T1000 (cell line): ENCODE measurements at regions not wholly inside any gene's neighbourhood (a gene's known extent, or its start where the extent isn't known, plus 50 kb on each side); places are given as distances from the start of the nearest gene placed in this dataset.
"Not testable (repeated sequence)": the region's sequence is repeated elsewhere in the genome, so short reads cannot be mapped to it uniquely, and the experiment has no call there.

Source experiments
- DNase-seq: peaks from one replicate; lab custom pipeline; 2025; ENCODE audit warnings: mixed read lengths; lab: John Stamatoyannopoulos, UW

DNA sequence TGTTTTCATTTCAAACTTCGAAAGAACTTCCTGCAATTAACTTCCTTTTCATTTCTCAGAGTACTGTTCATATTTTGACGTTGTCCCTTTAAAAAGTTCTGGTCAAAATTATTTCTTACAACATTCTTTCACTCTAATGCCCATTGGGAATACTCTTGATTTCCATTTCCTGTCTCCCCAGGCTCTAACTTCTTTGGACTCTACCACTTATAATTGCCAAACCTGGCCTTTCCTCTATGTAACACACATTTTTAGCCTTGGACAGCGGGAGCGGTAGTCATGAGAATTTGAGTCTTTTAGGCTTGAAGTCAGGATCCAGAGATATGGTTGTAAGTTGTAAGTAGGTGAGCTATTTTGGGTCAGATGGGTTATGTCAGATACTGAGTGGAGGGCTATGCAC lies 163.5 kb upstream of the SPRY2 start:
- DNase-seq: no peak

DNA sequence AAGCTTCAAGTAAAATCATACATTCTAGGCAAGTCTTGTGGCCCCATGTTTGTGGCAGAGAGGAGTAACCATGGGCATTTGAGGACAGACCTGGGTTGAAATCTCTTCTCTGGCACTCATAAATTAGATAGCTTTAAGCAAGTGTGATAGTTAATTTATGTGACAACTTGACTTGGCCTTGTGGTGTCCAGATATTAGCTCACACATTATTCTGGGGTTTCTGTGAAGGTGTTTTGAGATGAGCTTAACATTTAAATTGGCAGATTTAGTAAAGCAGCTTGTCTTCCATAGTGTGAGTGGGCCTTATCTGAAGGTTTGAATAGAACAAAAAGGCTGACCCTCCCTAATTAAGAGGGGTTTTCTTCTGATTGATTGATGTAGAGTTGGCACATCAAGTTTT lies 161.4 kb upstream of the SPRY2 start:
- no peak for DNase-seq

DNA sequence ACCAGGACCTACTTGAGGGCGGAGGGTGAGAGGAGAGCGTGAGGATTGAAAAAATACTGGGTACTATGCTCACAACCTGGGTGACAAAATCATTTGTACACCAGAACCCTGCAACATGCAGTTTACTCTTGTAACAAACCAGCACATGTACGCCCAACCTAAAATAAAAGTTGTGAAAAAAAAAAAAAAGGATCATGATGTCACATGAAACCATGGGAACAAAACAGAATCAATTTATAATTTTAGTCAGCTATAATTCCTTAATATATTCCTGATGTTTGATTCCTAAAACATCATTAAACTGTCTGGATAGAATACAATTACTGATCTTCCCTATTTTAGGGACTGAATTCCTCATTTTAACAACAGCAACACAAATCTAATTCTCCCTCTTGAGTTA lies 160.6 kb upstream of the SPRY2 start:
- no peak for DNase-seq

DNA sequence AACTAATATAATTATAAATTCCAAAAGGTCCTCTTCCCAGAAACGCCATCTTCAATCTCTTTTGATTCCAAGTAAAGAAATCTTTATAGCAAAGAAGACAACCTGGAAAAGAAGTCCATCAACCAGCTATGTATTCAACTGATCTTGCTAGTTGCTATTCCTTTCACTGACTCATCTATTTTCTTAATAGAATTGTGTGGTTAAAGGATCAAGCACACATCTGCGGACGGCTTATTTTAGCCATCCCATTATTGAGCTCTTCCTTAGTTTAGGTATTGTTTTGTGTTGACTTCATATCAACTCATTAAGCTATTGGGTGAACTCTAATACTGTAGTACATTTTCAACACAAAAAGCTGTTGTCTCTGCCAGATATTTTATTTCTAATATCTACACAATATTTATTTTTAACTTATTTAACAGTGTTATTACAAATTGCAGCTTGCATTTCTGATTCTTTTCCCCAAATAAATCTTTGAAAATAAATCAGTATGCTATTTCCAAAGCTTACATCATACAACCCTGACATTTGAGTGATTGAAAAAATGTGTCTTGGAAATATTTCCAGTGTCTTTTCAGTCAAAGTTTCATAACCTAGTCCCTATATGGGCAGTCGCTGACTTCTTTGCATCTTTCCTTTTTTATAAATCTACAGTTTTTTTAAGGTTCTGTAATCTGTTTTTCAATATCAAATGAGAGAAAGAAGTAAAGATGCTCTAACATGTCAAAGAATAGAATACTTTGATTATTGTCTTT lies 158.8 kb upstream of the SPRY2 start:
- no peak for DNase-seq

DNA sequence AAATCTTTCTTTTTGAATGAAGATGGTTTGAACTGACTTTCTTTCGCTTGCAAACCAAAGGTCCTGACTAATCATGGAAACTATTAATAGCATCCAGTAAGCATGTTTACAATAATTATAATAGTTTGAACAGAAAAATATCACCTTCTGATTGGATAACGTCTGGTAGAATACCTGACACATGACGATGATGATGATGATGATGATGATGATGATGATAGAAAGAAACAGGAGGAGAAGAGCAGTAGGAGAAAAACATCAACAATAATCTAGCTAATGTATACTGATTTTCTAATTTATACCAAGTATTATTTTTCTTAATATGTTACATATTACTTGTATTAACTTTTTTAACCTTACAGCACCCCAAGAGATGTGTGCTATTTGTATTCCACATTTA lies 157.5 kb upstream of the SPRY2 start:
- no peak for DNase-seq

DNA sequence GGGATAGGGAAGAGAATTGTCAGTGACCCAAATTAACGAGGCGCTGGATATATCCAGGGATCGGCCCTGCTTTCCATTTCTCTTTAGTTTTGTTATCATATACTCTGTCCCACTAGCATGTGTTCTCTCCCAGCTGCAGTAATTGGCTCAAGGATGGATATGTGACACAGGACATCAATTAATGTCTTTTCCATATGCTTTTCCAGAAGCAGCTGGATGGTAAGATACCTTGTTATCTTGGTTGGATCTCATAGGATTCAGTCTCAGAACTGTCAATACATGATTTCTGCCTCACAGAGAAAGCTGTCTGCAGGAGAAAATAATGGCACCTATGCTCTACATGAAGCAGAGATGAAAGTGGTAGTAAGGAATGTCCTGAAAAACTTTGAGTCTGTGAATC lies 157.1 kb upstream of the SPRY2 start:
- DNase-seq: no peak

DNA sequence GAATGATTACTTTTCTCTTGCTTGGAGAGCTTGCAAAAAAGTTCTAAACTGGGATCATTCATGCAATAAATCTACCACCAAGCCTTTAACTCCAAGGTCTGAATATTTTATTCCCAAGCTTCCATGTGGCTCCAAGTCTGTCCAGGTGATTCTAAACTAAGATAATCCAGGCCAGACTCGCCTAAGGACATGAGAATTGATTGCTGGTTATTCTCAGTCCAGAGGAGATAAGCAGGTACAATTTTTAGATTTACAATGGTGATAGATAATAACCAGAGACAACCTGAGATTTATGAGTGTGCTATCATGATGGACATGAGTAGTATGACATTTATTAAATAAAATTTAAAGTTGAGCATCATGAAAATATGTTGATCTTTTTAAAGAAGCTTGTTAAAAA lies 156.5 kb upstream of the SPRY2 start:
- no peak for DNase-seq

DNA sequence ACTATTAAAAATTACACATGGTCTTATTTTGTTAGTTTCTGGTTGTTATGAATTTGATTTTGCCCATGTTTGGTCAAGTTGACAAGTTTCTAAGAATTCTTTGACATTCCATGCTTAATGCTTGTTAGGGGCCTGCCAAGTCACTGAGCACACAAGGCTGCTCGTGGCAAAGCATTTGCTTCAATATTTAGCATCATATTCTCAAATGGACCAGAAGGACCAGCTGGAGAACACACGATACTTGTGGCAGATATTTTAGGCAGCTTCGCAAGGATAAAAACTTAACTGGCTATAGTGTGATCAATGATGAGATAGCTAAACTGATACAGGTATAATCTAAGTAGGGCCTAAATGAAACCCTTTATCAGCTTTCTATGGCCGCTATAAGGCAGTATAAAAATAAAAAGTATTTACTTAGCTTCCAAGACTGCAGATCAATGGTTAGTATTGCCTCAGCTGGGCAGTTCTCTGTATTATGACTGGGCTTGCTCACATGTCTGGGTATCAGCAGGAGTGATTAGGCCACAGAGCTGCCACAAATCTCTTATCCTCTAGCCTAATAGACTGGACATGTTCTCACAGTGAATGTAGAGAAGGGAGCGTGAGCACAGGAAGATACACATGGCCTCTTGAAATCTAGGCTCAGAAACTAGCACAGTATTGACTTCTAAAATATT lies 155.9 kb upstream of the SPRY2 start:
- DNase-seq: no peak

DNA sequence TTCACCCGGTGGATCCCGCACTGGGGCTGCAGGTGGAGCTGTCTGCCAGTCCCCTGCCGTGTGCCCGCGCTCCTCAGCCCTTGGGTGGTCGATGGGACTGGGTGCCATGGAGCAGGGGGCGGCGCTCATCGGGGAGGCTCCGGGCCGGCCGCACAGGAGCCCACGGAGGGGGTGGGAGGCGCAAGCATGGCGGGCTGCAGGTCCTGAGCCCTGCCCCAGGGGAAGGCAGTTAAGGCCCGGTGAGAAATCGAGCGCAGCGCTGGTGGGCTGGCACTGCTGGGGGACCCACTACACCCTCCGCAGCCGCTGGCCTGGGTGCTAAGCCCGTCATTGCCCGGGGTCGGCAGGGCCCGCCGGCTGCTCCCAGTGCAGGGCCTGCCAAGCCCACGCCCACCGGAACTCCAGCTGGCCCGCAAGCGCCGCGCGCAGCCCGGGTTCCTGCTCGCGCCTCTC lies 149.6 kb upstream of the SPRY2 start:
- not testable (repeated sequence) for DNase-seq

DNA sequence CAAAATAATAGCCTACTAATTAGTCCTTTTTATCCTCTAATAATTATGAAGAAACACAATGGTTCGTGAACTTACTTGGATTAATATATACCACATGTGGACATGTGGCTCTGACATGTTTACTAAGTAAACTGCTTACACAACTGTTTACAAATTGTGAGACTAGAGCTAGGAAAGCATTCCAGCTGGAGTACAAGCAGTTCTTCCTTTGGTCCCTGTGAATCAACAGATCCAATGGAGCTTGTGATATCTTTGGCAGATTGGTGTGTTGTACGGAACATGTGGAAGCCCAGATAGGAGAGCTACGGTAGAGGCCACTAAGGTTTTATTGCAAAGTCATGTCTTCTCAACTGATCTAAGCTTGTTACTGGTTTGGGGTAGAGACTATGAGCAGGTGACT lies 145.5 kb upstream of the SPRY2 start:
- no peak for DNase-seq

DNA sequence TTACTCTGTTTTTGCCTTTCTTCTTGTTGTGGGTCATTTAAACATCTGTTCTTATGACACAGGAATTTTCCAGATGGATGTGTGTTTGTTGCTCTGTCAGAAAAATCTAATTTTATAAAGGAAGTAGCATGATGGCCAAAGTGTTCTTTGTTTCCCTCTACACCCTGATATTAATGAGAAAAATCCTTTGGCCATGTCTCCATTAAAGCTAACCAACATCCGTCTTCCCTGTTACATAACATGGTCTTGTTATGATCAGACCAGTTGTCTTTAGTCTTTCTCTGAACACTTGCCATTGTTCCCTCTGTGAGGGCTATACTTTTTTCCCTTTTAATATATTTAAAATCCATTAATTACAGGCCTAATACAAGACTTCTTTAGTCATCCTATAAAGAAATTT lies 142.2 kb upstream of the SPRY2 start:
- DNase-seq: no peak

DNA sequence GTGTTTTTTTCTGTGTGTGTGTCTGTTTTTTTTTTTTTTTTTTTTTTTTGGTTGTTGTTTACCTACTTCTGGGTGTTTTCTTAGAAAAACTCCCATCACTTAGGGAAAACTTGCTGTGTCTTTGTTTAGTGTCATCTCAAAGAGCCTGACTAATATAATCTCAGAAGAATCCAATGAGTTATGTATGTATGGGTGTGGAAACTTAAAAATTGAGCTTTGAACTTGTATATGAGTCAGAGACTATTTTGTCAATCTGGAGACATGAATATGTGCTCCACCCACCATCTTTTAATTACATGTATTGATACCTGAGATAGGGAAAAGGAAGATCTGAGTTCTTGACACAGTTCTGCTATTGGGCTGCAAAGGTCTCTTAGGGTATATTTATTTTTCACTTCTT lies 140.7 kb upstream of the SPRY2 start:
- no peak for DNase-seq

DNA sequence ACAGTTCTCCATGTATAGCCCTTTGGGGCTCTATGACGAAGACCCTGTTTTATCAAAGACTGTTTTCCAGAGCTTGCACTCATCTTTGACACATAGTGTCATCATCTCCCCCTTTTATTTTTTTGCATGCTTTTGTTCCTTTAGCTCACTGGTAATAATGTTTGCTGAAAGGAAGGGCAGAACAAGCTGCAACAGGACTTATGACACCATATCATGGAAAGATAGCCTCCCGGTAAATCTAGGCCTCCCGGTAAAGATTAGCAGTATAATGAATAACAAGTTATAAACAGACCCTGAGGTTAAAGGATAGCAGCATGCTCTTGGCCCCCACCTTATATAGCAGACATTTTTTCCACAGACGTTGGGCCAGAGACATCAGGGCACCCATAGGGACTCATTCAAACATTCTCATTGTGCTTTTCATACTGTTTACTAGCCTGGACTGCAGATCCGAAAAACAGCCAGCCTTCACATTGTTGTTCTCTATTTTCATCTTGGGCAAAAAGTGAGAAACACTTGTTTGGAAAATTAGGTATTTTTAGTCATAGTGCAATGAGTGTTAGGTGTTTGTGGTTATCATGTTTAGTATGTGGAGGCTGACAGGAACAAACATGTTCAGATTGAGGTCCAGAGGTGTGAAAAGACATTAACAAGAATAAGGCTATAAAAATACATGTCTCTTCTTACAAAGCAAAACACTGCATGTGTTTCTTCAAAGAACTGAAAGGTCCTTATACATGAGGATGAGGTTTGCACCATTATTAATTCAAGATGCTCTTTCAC lies 136.9 kb upstream of the SPRY2 start:
- DNase-seq: no peak

DNA sequence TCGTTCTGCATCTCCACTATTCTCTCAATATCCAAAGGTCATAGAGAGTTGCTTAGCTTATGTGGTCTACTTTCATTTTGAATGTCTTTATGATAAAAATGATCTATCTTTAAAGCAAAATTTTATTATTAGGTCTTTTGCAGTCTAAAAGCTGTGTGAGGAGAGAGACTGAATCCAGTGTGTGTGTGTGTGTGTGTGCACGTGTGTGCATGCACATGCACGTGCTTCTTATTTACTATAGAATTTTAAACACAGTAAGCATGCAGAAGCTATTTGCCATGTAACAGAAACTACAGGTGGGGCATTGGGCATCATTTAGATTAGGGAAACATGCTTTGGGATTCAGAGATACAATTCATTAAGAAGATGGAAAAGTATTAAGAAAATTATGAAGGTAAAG lies 136.0 kb upstream of the SPRY2 start:
- no peak for DNase-seq

DNA sequence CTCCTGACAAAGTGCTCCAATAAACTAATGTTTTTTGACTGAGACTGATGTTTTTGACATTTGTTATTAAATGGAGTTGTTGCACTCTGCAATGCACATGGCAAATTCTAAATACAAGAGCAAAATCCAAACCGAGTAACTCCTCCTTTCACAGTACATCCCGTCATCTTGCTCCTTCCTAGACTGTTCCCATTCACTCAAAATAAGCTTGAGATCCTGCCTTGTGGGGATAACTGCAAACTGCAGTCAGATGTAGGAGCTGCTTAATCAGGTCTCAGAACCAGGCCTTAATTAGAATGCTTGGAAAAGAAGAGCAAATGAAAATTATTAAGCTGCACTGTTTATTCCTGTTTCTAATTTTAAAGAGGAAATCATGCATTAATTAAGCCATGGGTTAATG lies 134.8 kb upstream of the SPRY2 start:
- DNase-seq: no peak

DNA sequence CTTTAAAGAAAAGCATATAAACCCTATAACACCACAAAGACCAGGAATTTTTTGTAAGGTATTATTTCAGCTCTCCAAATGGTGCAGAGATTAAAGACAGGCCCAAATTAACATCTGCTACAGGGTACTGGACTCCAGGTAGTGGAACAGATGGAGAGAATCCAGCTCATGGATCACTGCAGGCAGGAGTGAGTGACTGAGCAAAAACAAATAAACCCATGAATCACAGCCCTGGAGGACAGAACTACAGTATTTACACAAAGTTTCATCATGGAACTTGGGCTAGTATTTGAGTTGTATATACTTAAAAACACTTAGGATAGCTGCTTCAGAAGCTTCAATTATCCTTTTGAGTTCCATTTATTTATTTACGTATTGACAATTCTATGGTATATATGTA lies 132.8 kb upstream of the SPRY2 start:
- DNase-seq: no peak

DNA sequence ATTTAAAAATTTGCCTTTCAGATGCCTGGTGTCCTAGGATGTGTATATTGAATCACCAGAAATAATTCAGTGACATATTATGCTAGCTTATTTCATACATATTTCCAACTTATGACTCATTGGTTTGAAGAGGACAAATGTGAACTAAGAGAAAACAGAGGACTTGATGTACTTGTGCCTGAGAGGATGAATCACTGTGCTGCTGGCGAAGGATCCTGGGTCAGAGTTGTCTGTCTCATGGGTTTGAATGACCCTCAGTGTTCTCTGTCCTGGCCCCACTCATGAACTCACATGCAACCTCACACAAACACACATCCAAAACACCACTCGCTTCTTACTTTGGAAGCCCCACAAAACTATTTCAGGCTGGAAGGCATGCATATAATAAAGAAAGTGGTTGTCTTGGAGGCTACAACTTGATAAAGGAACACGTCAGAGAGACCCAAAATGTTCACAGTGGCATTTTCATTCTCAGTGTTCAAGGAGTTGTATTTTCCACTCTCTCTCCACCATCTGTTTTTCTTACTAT lies 129.0 kb upstream of the SPRY2 start:
- DNase-seq: no peak

DNA sequence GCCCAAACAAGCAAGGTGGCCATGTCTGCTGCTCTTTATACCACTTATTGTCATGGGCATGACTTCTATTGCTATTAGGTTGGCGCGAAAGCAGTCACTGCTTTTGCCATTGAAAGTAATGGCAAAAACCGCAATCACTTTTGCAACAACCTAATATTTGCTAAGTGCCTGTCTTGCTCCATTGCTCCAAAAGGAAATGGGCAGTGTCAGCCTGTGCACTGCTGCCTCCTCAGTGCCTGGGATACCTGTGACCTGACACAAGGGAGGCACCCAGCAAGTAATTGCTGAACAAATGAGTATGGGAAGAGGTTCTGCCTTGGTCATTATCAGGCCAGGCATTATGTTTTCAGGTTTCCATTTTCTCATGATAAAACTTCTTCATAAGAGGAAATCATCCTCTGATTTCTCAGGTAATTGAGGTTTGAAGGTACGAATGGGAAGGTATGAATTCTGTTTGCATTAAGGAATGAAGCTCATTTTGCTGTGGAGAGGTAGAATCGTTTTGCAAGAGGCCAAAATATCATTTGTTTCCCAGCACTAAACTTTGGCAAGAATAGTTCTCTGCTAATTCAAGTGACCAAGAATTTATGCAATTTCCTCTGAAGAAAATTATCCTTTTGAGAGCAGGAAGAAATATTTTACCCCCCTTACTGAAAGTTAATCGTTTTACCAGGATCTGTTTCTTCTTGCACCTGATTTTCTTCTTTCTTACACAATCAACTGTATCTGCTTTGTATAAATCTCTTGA lies 128.4 kb upstream of the SPRY2 start:
- DNase-seq: no peak

DNA sequence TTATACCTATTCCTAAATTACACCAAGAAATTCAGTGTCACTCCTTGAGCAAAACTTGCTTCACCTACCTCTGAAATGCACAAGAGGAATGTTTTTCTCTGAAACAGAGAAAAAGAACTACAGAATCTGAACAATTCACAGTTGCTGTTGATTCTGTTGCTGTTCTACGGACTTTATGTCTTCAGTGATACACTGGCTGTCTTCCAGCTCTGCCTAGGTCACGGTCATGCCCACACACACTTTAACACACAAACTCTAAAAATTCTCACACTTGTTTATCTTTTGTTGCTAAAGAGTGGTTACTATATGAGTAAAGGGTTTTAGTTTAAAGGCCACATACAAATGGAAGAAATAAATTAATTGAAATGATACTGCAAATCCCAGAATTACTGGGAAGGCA lies 124.4 kb upstream of the SPRY2 start:
- no peak for DNase-seq

DNA sequence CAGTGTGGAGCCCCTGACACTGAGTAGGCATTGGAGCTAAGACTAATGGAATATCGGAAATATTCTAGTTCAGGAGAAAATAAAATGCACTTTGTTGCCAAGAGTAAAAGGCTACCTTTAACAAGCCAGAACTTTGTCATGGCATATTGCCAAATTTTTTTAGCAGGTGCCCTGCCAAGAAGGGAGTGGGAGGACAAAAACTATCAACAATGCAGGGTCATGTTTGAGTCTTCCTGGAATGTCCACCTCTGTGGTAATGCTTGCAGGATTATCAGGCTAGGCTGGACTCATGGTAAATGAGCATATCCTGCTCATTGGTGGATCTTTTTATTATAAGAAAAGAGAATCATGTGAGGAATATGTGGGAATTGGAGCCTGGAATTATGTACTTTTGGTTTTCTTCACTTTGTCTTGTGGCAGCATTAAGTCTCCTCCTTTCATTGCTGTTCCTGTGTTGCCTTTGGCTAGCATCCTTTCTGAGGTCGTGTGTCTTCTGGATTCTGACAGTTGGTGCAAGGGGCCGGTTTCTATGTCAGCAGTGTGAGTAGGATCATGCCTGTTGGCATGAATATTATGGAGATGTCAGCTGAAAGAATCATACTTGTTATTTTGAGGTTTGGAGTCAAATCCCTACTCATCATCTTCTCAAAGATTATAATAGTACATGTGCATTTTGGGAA lies 122.9 kb upstream of the SPRY2 start:
- DNase-seq: no peak

DNA sequence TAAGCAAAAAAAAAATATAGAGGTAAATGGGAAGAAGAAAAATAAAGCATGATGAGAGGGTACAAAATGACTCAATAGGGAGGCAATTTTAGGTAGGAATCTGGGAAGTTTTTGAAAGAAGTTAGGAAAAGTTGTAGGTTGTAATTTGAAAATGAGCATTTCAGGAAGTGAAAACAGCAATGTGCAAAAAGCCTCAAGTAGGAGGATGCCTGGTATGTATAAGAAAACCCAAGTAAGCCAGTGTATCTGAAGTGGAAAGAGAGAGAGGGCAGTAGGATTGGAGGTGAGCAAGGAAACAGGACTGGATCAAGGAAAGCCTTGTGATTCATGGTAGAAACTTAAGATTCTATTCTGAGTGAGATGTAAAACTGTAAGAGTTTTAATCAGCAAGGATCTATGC lies 121.6 kb upstream of the SPRY2 start:
- DNase-seq: no peak

DNA sequence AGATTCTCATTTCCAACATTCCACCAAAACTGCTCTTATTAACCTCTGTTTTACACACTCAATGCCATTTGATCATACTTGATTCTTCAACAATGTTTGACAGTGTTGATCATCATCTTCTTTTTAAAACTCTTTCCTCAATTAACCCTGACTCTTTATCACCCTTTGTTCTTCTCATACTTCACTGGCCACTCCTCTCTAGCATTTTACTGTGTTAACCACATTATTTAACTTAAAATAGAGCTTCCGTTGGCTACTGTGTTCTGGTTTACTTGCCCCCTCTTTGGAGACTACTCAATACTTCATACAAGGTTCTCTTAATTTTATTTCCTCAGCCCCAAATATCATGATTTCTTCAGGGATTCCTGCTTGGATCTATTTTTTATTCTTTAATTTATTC lies 121.1 kb upstream of the SPRY2 start:
- DNase-seq: no peak
